Nucleus accumbens (tissue), 56 donors: ENCODE measurements at regions not wholly inside any gene's neighbourhood (a gene's known extent, or its start where the extent isn't known, plus 50 kb on each side); places are given as distances from the start of the nearest gene placed in this dataset.
"Not testable (repeated sequence)": the region's sequence is repeated elsewhere in the genome, so short reads cannot be mapped to it uniquely, and the experiment has no call there.

Experiments
- DNase-seq, 56 donors: peaks; one replicate each; lab custom pipeline; 2025; lab: John Stamatoyannopoulos, UW

GRCh38 chr6:135604035-135604860 lies 106.7 kb upstream of the AHI1 start:
- no peak for DNase-seq

- DNase-seq: no peak
Observed at GRCh38 chr6:135605278-135605790, 107.8 kb upstream of the AHI1 start.

DNA sequence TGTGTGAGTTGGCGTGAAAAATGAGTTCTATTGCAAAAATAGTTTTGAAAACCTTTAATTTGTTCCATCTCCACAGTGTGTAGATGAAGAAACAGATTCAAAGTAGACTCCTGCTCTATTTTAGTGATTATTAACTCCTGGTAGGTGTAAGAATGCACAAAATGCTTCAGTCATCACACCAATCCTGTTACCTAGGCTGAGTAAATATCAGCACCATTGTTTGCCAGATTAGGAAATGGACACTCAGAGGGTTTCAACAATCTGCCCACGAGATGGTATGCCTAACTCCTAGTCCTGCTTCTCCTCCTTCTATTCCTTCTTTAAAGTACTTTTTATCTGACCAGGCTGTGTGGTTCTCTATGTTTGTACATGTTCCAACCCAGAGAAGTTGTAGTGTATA lies 108.9 kb upstream of the AHI1 start:
- no peak for DNase-seq

- DNase-seq: no peak
Observed at GRCh38 chr6:135608031-135608430, 110.5 kb upstream of the AHI1 start.

- DNase-seq: not testable (repeated sequence)
Observed at GRCh38 chr6:135610192-135610591, 112.7 kb upstream of the AHI1 start.

GRCh38 chr6:135616655-135617054 lies 119.1 kb upstream of the AHI1 start:
- no peak for DNase-seq

DNA sequence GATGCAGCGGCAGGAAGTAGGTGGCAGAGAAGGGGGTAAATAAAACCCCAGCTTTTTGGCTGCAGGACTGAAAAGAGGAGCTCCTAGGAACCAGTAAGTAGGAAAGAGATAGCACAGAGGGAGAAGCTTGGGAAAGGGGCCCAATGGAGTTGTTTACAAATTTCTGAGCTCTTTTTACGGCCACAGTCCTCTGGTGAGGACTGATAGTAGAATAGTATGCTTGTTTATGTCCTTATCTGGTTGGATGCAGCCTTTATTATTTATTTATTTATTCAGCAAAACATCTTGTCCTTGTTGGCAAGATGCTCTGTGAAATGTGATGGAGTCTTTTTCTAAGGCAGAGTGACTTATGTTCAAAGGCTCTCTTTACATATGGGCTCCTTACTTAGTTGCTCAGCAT lies 119.7 kb upstream of the AHI1 start:
- no peak for DNase-seq

GRCh38 chr6:135622081-135622480 lies 124.5 kb upstream of the AHI1 start:
- no peak for DNase-seq

DNA sequence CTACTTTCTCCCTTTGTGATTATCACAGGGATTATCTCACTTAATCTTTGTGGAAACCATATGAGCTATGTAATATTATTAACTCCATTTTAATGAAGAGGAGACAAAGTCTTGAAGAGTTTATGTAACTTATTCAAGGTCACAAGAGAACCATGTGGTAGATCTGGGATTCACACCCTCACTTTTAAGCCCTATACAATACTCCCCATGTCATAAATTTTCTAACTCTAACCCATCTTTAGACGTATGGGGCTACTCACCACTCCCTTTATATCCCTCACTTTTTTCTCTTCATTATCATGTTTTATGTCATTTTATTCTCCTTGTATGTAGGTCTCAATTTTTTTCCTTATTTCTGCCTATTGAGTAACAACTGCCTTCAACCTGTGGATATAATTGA lies 126.4 kb upstream of the AHI1 start:
- DNase-seq: no peak

DNA sequence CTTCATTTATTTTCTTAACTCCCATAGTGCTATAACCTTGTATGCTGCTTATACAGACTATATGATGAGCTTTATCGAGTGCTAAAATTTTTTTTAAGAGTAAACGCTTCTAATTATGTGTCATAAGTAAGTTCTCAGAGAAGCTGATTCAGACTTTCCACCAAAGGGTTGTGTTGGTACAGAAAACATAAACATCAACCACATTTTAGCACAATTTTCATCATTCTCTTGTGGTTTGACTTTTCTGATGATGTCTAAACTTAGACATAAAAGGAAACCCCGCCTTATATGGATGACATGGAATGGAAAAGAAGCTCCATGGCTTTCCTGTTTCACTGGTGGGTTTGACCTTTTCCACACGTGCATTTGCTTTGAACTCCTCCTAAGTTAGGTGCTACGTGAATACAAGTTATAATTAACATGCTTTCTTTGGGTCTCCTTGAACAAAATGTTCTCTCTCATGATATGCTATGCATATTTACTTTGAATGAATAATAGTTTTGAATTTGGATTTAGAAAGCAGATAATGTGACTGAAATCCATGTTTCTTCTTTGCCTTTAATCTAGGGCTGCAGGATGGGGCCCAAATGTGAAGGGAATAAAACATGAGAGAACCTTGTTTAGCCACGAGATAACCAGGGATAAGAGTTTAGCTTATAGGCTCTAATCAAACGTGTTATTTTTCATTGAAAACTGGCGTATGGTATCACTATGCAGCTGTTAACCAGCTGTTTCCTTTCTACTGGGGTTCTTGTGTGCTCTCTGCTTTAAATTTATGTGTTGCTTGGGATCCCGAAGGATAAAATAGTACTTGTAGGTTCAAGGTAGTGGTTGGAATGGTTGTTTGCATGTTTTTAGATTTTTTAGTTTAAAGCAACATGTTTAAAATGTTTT lies 127.1 kb upstream of the AHI1 start:
- DNase-seq: no peak

DNA sequence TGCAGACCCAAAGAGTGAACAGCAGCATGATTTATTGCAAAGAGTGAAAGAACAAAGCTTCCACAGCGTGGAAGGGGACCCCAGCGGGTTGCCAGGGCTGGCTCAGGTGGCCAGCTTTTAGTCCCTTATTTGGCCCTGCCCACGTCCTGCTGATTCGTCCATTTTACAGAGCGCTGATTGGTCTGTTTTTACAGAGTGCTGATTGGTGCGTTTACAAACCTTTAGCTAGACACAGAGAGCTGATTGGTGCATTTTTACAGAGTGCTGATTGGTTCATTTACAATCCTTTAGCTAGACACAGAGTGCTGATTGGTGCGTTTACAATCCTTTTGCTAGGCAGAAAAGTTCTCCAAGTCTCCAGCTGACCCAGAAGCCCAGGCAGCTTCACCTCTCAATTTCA lies 128.5 kb upstream of the AHI1 start:
- not testable (repeated sequence) for DNase-seq

DNA sequence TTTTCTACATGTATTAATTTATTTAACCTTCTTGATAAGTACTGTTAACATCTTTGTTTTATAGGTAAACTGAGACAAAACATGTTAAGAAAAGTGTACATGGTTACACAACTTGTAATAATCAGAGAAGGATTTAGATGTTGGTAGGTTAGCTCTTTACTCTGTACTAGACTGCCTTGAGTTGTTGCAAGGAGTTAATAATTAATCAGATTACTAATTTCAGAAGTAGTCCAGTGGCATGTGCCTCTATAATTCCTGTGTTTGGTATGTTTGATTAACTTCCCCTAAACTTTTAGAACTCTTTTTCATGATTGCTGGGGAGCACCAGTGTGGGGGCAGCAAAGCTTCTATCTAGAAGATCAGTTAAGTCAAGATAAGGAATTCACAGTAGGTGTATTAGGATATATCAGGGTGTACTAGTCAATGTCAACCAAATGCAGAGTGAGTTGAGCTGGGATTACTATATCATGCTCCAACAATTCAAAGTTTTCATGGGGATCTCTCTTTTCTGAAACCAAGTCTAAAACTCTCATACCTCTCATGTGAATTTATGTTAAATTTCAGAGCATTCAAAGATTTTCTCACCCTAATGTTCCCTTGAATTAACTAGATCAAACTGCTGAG lies 129.7 kb upstream of the AHI1 start:
- no peak for DNase-seq

GRCh38 chr6:135630789-135631376 lies 133.3 kb upstream of the AHI1 start:
- no peak for DNase-seq

DNA sequence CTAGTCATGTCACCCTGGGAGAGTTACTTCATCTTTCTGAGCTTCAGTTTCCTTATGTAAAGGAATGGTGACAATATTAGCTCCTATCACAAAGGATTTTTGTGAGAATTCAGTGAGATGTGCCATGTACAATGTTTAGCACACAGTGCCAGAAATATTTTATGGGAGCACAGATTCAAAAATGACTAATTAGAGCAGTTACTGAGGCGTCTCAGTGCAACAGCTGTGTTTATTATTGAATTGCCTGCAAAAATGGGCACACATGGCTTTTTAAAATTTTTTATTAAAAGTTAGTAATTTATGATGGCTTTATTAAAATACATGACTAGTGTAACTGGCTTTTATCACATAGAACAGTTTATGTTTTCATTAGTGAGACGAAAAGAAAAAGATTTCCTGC lies 134.3 kb upstream of the AHI1 start:
- DNase-seq: no peak

DNA sequence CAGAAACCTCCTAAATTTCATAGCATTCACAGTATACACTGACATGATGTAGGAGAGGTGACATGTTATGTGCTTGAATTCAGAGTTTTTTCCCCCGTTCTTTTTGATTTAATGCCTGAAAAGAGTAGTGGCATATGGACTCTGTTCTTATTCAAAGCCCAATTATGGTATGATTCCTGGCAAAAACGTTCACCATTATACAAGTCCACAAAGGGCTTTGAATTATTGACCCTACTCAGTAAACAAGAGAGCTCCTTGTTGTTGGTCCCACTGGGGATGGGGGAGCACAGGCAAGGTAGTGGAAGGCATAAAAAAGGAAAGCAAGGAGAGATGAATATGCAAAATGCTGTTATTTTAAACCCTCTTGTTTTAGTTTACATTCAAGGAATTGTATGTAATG lies 136.0 kb upstream of the AHI1 start:
- DNase-seq: no peak

GRCh38 chr6:135637701-135638100 lies 140.2 kb upstream of the AHI1 start:
- no peak for DNase-seq

DNA sequence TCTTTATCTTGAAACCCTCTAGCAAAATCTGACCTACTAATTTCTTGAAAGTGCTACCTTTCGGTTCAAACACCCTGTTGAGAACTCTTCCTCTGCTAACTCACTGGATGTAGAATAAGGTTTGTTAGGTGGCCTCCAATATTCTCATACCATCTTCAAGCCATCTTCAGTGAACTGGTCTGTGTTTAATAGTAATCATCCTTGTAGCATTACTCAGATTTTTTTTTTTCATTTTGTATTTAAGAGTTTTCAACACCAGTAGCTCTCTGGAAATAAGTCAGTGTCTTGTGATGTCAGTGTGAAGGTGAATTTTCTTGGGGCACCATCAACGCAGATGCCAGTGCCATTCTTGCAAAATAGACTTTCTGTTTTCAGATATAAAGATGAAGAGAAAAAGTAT lies 140.6 kb upstream of the AHI1 start:
- DNase-seq: no peak

- no peak for DNase-seq
Observed at GRCh38 chr6:135640048-135640447, 142.5 kb upstream of the AHI1 start.

- DNase-seq: no peak
Observed at GRCh38 chr6:135640449-135641111, 143.0 kb upstream of the AHI1 start.

DNA sequence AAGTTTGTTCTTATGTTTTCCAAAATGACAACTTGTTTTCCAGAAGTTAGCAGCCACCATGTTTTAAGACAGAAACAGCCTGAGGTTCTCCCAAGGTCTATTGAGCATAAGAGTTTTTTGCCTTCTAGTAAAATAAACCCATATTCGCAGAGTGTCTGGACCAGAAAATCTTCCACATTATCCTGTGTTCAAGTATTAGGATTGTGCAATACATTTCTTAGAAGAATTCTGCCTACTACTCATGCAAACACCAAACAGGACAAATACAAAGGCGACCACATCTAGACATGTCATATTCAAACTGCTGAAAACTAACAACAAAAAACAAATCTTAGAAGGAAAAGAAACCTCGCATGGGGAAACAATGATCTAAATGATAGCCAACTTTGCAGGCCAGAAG lies 145.4 kb upstream of the AHI1 start:
- no peak for DNase-seq
